ENCODE measurements at regions not wholly inside any gene's neighbourhood (a gene's known extent, or its start where the extent isn't known, plus 50 kb on each side); places are given as distances from the start of the nearest gene placed in this dataset.
"Not testable (repeated sequence)": the region's sequence is repeated elsewhere in the genome, so short reads cannot be mapped to it uniquely, and the experiment has no call there.

GRCh38 chr15:79744485-79744884 lies 152.3 kb downstream of the MTHFS start:
- TF ChIP-seq CTCF, POLR2A (IDR thresholded peaks at IDR 0.05): not testable (repeated sequence)
